GM19438 (cell line): ENCODE measurements at regions not wholly inside any gene's neighbourhood (a gene's known extent, or its start where the extent isn't known, plus 50 kb on each side); places are given as distances from the start of the nearest gene placed in this dataset.
"Not testable (repeated sequence)": the region's sequence is repeated elsewhere in the genome, so short reads cannot be mapped to it uniquely, and the experiment has no call there.

Experiments used
- ATAC-seq: cut with Tn5 transposase; IDR thresholded peaks from one replicate; pipeline ENCODE4 v1.9.1; 2021; ENCODE audit warnings: low read depth; ENCODE audit not compliant: unreplicated experiment

GRCh38 chr1:8230292-8230621 lies 87.7 kb upstream of the SLC45A1 start:
- ATAC-seq = no peak

DNA sequence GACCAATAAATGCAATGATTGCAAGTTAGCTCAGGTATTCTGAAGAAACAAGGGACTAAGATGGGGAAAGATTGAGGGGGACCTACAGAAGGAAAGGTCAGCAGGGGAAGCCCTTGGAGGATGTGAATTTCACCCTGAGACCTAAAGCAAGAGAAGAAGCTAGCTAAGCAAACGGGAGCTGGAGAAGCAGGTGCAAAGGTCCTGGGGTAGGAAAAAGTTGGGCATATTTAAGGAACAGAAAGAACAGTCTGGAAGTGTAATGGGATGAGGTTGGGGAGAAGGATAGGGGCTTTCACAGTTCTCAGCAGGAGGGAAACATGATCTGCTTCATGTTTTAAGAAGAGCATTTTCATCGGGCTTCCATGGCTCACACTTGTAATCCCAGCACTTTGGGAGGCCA lies 89.7 kb upstream of the SLC45A1 start:
- ATAC-seq = no peak

DNA sequence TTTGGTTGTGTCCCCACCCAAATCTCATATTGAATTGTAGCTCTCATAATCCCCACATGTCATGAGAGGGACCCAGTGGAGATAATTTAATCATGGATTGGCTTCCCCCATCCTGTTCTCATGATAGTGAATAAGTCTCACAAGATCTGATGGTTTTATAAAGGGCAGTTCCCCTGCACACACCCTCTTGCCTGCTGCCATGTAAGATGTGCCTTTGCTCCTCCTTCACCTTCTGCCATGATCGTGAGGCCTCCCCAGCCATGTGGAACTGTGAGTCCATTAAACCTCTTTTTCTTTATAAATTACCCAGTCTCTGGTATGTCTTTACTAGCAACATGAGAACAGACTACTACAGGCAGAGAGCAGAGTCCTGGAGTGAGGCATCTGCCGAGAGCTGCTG lies 90.2 kb upstream of the SLC45A1 start:
- ATAC-seq = not testable (repeated sequence)

GRCh38 chr1:8226747-8227146 lies 91.2 kb upstream of the SLC45A1 start:
- ATAC-seq = no peak

DNA sequence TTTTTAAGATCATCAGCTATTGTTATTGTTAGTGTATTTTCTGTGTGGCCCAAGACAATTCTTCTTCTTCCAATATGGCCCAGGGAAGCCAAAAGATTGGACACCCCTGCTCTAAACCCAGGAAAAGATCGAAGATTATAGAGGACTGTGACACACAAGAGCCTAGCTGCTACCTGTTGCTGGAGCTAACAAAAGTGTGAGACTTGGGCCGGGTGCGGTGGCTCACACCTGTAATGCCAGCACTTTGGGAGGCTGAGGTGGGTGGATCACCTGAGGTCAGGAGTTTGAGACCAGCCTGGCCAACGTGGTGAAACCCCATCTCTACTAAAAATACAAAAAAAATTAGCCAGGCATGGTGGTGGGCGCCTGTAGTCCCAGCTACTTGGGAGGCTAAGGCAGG lies 91.9 kb upstream of the SLC45A1 start:
- not testable (repeated sequence) for ATAC-seq

DNA sequence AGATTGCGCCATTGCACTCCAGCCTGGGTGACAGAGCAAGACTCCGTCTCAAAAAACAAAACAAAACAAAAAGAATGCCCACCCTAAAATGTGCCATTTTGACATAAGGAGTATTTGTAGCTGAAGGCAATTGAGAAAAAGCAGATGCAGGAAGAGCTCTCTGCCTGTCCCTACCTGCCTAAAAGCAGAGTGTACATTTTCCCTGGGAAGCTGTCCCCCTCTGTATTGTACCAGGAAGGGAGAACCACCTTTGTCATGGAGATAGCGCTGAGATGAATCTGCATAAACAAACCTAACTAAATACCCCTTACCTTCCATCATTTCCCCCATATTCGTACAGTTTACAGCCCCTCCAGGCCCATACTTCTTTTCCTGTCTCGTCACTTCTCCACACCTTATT lies 94.4 kb upstream of the SLC45A1 start:
- ATAC-seq = no peak

DNA sequence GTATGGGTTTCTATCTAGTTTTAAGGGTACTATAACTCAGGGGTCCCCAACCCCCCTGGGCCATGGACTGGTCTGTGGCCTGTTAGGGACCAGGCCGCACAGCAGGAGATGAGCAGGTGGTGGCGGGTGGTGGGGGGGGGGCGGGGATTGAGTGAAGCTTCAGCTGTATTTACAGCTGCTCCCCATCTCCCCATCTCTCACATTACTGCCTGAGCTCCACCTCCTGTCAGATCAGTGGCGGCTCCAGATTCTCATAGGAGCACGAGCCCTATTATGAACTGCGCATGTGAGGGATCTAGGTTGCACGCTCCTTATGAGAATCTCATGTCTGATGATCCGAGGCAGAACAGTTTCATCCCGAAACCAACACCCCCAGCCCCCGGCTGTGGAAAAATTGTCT lies 95.1 kb upstream of the SLC45A1 start:
- ATAC-seq = no peak

- ATAC-seq = no peak
Observed at GRCh38 chr1:8219530-8219929, 98.4 kb upstream of the SLC45A1 start.

DNA sequence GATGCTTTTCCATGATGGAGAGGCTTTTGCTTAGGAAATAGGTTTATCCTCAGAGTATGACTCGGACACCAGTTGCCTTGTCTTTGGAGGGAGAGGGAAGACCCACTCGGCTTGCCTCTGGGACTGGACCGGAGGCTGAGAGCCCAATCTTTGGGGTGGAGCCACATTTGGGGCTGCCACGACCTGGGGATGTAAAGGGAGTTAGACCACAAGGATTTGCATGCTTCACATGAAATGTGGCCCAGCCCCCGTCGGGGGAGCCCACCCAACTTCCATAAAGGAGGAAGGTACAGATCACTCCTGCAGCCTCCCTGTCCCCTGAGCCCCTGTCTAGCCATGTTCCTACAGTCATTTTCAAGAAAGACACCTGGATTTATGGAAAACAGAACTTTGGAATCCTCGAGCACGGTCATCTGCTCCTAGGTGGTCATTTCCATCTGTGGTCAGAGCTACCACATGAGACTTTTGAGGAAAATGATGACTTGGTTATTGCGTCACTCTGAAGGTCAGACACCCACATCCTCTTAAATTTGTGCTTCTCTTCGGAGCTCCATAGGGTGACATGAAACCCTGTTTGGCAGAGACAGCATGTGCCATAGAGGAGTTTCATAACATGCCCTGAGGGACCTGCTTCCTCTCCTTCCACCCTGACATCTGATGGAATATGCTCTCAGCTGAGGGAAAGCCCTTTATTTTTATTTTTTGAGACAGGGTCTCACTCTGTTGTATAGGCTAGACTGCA lies 99.4 kb upstream of the SLC45A1 start:
- no peak for ATAC-seq

GRCh38 chr1:8217809-8218208 lies 100.1 kb upstream of the SLC45A1 start:
- no peak for ATAC-seq

GRCh38 chr1:8217011-8217711 lies 100.8 kb upstream of the SLC45A1 start:
- no peak for ATAC-seq

DNA sequence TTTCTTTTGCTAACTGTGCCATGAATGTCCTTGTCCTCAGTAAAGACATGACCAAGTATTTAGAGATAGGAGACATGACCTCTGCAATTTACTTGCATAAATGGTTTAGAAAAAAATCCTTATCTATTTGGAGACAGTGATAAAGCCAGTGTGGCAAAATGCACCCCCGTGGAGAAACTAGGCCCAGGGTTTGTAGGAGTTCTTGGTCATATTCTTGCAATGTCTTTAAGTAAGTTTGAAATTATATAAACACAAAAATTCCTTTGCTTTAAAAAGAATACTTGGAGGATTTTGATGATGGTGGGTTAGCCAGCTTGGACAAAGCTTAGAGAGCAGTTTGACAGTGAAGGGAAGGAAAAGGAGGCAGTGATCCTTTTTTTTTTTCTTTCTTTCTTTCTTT lies 101.9 kb upstream of the SLC45A1 start:
- no peak for ATAC-seq

DNA sequence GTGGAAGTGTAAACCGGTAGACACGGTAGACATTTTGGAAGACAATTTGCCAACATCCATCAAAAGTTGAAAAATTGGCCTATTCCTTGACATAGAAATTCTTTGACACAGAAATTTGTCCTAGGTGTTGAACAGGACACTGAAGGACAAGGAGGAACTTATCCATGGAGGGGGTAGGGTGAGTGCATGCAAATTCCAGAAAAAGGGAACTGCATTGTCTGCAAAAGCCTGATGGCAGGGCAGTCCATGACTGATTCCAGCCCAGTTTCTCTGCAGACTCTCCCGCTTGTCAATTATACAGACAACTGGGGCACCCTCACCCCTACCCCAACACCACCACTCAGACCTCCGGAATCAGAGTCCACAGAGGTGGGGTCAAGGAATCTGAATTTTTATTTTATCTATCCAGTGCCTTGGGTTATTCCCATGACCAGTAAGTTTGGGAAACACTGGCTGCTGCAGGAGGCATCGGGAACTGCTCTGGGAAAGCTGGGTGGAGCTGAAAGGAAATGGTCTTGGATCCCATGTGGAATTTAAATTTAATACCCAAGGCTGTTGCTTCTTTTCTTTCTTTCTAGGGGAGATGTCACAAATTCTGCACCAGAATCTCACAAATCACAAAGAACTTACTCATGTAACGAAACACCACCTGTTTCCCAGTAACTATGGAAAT lies 103.3 kb upstream of the SLC45A1 start:
- ATAC-seq = no peak

- ATAC-seq = no peak
Observed at GRCh38 chr1:8213676-8214075, 104.2 kb upstream of the SLC45A1 start.

GRCh38 chr1:8213136-8213535 lies 104.8 kb upstream of the SLC45A1 start:
- no peak for ATAC-seq

DNA sequence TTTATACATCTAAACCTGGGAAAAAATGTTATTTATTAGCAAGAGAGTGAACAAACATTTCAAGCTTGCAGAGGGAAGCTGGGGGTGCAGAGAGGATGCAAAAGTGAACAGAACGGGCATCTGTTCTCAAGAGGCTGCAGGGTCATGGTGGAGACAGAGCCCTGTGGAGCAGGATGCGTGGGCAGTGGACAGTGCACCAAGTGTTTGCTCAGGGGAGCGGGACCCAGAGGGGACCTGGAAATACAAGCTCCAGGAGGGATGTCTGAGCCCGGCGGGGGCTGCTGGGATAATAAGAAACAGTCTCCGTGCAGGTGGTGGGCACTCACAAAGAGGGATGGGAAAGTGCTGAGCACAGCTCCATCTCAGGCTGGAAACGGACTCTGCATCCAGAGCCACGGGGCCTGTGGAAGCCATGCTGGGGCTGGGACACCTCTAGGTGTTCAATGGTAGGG lies 105.3 kb upstream of the SLC45A1 start:
- no peak for ATAC-seq

- no peak for ATAC-seq
Observed at GRCh38 chr1:8211883-8212579, 105.9 kb upstream of the SLC45A1 start.

GRCh38 chr1:8211251-8211882 lies 106.5 kb upstream of the SLC45A1 start:
- ATAC-seq = no peak

DNA sequence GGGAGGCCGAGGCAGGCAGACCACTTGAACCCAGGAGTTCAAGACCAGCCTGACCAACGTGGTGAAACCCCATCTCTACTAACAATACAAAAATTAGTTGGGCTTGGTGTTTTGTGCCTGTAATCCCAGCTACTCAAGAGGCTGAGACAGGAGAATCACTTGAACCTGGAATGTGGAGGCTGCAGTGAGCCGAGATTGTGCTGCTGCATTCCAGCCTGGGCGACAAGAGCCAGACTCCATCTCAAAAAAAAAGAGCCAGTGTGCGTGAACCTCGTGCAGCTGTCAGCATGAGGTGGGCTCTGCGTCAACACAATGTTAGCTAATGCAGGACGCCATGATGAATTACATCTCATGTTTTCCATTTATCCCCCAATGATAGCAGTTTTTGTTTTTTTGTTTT lies 110.7 kb upstream of the SLC45A1 start:
- ATAC-seq = no peak

DNA sequence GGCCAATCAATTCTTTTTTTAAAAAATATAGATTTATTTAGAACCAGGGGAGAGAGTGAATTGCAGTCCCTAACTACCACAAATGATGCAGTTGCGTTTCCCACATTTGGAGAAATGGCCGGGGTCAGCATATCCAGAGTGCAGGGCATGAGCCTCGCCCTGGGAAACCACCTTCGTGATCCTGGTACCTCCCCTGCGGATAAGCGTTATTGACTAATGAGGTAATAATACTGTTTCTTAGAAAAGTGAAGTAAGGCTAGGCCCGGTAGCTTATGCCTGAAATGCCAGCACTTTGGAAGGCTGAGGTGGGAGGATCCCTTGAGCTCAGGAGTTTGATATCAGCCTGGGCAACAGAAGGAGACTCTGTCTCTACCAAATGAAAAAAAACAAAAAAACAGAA lies 111.5 kb upstream of the SLC45A1 start:
- ATAC-seq = no peak

DNA sequence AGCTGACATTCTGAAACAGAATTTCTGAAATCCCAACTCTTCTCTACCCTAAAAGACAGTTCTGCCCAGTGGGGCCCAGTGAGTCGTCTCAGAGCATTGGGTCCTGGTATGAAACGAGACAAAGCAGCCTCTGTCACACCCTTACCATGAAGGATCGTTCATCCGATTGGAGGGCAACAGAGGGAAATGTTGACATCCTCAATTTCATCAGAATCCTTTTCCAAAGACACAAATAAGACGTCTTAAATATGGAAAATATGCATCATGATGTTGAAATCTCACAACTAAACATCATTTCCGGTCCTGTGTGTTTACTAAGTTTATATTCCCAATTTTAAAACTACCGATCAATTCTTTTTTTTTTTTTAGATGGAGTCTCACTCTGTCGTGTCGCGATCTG lies 112.1 kb upstream of the SLC45A1 start:
- ATAC-seq = no peak
